WTC11 (cell line): ENCODE measurements at regions not wholly inside any gene's neighbourhood (a gene's known extent, or its start where the extent isn't known, plus 50 kb on each side); places are given as distances from the start of the nearest gene placed in this dataset.

Experiments used
- ATF2 ChIP-seq: sonication (generic); formaldehyde crosslinking; IDR thresholded peaks from 2 replicates; pipeline ENCODE4 v1.8.1; 2022; ENCODE audit warnings: low read depth, missing genetic modification reagents, borderline replicate concordance
- CTCF ChIP-seq: fragments of 200-600 bp; IDR thresholded peaks from 2 replicates; pipeline ENCODE4 v1.8.0; 2022; ENCODE audit warnings: antibody characterized with exemption
- IRF2 ChIP-seq: sonication (generic); formaldehyde crosslinking; IDR thresholded peaks from 2 replicates; pipeline ENCODE4 v1.8.0; 2022; ENCODE audit warnings: low read depth, missing genetic modification reagents, borderline replicate concordance
- JAZF1 ChIP-seq: fragments of 250-450 bp; sonication (Bioruptor Pico); IDR thresholded peaks from 2 replicates; pipeline ENCODE4 v1.9.0; 2021; ENCODE audit warnings: moderate library complexity, mild to moderate bottlenecking, inconsistent platforms
- KAT7 ChIP-seq: sonication (generic); formaldehyde crosslinking; IDR thresholded peaks from 2 replicates; pipeline ENCODE4 v1.8.1; 2023; ENCODE audit warnings: missing genetic modification reagents, mild to moderate bottlenecking, borderline replicate concordance
- MAX ChIP-seq: sonication (generic); formaldehyde crosslinking; IDR thresholded peaks from 2 replicates; pipeline ENCODE4 v1.8.0; 2022; ENCODE audit warnings: mild to moderate bottlenecking, missing genetic modification reagents
- PRDM15 ChIP-seq: sonication (generic); formaldehyde crosslinking; IDR thresholded peaks from 2 replicates; pipeline ENCODE4 v1.8.0; 2022; ENCODE audit warnings: missing genetic modification reagents
- SP1 ChIP-seq: sonication (generic); formaldehyde crosslinking; conservative IDR thresholded peaks from 2 replicates; pipeline ENCODE4 v1.8.1; 2022; ENCODE audit warnings: missing genetic modification reagents
- TP53 ChIP-seq: sonication (generic); formaldehyde crosslinking; IDR thresholded peaks from 2 replicates; pipeline ENCODE4 v1.8.1; 2023; ENCODE audit warnings: mild to moderate bottlenecking, missing genetic modification reagents
- TF ChIP-seq, protein P1 (sequence below): fragments of 250-450 bp; sonication (Bioruptor Pico); conservative IDR thresholded peaks from 2 replicates; pipeline ENCODE4 v1.9.0; 2021; ENCODE audit warnings: mild to moderate bottlenecking

GRCh38 chrX:46400530-46401443, 144.4 kb downstream of the ZNF674 start:
- TF ChIP-seq CTCF (no peak), MAX (CRISPR knock-in tag) (no peak), KAT7 (no peak), SP1 (CRISPR knock-in tag) (no peak), PRDM15 (CRISPR knock-in tag) (no peak), IRF2 (CRISPR knock-in tag) (no peak), ATF2 (CRISPR knock-in tag) (no peak), TP53 (CRISPR knock-in tag) (no peak), JAZF1 (CRISPR knock-in tag) (no peak)
- TF ChIP-seq, protein P1, sequence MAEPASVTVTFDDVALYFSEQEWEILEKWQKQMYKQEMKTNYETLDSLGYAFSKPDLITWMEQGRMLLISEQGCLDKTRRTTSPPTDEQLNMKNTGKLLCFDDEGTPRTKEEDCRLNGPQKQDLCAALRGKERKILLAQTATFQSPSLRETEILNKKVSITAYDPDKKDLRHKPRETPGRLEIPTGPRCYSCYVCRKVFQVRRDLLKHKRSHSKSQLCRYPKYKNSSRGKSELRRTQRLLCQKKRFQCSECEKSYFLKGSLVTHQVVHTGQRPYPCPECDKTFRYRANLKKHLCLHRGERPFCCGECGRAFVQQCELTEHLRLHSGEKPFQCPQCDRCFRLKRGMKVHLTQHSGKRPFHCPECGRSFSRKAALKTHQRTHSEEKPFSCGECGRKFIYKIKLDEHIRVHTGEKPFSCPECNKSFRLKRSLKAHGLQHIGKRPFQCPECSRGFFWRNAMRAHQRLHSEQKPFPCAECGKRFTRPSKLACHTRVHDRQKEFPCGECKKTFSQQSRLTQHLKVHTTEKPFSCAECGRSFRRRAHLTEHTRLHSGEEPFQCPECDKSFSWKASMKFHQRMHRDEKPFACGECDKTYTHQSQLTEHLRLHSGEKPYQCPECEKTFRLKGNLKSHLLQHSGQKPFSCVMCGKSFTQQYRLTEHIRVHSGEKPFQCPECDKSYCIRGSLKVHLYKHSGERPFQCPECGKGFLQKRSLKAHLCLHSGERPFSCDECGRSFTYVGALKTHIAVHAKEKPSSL, result no peak
